IMR-90 (cell line): ENCODE measurements at regions not wholly inside any gene's neighbourhood (a gene's known extent, or its start where the extent isn't known, plus 50 kb on each side); places are given as distances from the start of the nearest gene placed in this dataset.

Source experiments
- ATAC-seq: fragments of 200-7000 bp; cut with Tn5 transposase; 2 replicates; pipeline ENCODE4 v1.9.1; 2020; ENCODE audit warnings: low read depth, mild to moderate bottlenecking, moderate library complexity
- BruUV-seq: library from RNA; stranded (reverse); fragments of 400-500 nt; replicated peaks from 2 replicates; lab custom pipeline; 2021; lab: Mats Ljungman, UMichigan
- CTCF ChIA-PET: fragments of 300-600 bp; formaldehyde crosslinking; extraction: SDS; loops from one replicate; lab custom pipeline; 2021; ENCODE audit warnings: antibody characterized with exemption; lab: Yijun Ruan, JAX
- POLR2A ChIA-PET: fragments of 300-600 bp; sonication (Branson Sonifier 250); formaldehyde crosslinking; loops from one replicate; lab custom pipeline; 2022; ENCODE audit warnings: antibody characterized with exemption; ENCODE audit not compliant: unreplicated experiment; lab: Charles Lee
- DNase-seq: peaks from one replicate; pipeline ENCODE4 v3.0.0; 2013
- H2AFZ ChIP-seq: replicated peaks from 2 replicates; pipeline ENCODE3; 2013; ENCODE audit warnings: low read length, mild to moderate bottlenecking; ENCODE audit not compliant: poor library complexity
- H2AK5ac ChIP-seq: 2 replicates; pipeline ENCODE4 v1.6.1; 2013; ENCODE audit warnings: low read depth, low read length, inconsistent platforms
- H2AK9ac ChIP-seq: replicated peaks from 2 replicates; pipeline ENCODE3; 2013; ENCODE audit warnings: mild to moderate bottlenecking, low read depth, low read length, moderate library complexity; ENCODE audit not compliant: poor library complexity
- H2BK120ac ChIP-seq: 2 replicates; pipeline ENCODE4 v1.6.1; 2013; ENCODE audit warnings: low read depth, low read length, inconsistent platforms
- H2BK15ac ChIP-seq: 3 replicates; pipeline ENCODE4 v1.6.1; 2013; ENCODE audit warnings: low read depth, low read length, inconsistent platforms
- H2BK20ac ChIP-seq: 2 replicates; pipeline ENCODE4 v1.6.1; 2013; ENCODE audit warnings: low read depth, mild to moderate bottlenecking, inconsistent platforms, low read length, moderate library complexity
- H2BK5ac ChIP-seq: 2 replicates; pipeline ENCODE4 v1.6.1; 2013; ENCODE audit warnings: mild to moderate bottlenecking, low read depth, low read length, inconsistent platforms; ENCODE audit not compliant: poor library complexity, severe bottlenecking
- H3K14ac ChIP-seq: replicated peaks from 2 replicates; pipeline ENCODE4 v1.6.1; 2013; ENCODE audit warnings: low read depth, low read length, inconsistent platforms
- H3K18ac ChIP-seq: 2 replicates; pipeline ENCODE4 v1.6.1; 2013; ENCODE audit warnings: low read depth, low read length, control low read depth
- H3K23ac ChIP-seq: 2 replicates; pipeline ENCODE4 v1.6.1; 2013; ENCODE audit warnings: low read depth, low read length, inconsistent platforms
- H3K27ac ChIP-seq: 2 replicates; pipeline ENCODE4 v1.5.1; 2013; ENCODE audit warnings: mild to moderate bottlenecking, control low read depth, low read length; ENCODE audit not compliant: insufficient read depth
- H3K27me3 ChIP-seq: 2 replicates; pipeline ENCODE4 v1.6.1; 2013; ENCODE audit warnings: low read length; ENCODE audit not compliant: control insufficient read depth, insufficient read depth
- H3K36me3 ChIP-seq: 2 replicates; pipeline ENCODE4 v1.6.1; 2013; ENCODE audit warnings: low read length, mixed read lengths; ENCODE audit not compliant: control insufficient read depth, insufficient read depth
- H3K4ac ChIP-seq: 2 replicates; pipeline ENCODE4 v1.6.1; 2013; ENCODE audit warnings: low read depth, low read length, inconsistent platforms
- H3K4me1 ChIP-seq: 2 replicates; pipeline ENCODE4 v1.6.1; 2013; ENCODE audit warnings: low read length, mixed read lengths; ENCODE audit not compliant: control insufficient read depth, insufficient read depth
- H3K4me2 ChIP-seq: 2 replicates; pipeline ENCODE4 v1.6.1; 2013; ENCODE audit warnings: low read depth, mild to moderate bottlenecking, control low read depth, low read length, moderate library complexity
- H3K4me3 ChIP-seq: 2 replicates; pipeline ENCODE4 v1.5.1; 2013; ENCODE audit warnings: low read depth, mild to moderate bottlenecking, control low read depth, low read length, moderate library complexity; ENCODE audit not compliant: insufficient read depth
- H3K56ac ChIP-seq: 2 replicates; pipeline ENCODE4 v1.6.1; 2013; ENCODE audit warnings: low read length, inconsistent platforms; ENCODE audit not compliant: insufficient read depth; ENCODE audit errors: extremely low read depth
- H3K79me1 ChIP-seq, 2 experiments: 2 replicates each; pipeline ENCODE4 v1.6.1; 2013; ENCODE audit warnings: low read length in 2 of 2, inconsistent platforms in 1 of 2, low read depth in 1 of 2
- H3K9ac ChIP-seq: 2 replicates; pipeline ENCODE4 v1.6.1; 2013; ENCODE audit warnings: low read depth, low read length, control low read depth
- H3K9me1 ChIP-seq: 2 replicates; pipeline ENCODE4 v1.6.1; 2013; ENCODE audit warnings: low read length, inconsistent platforms; ENCODE audit not compliant: insufficient read depth
- H3K9me3 ChIP-seq: 2 replicates; pipeline ENCODE4 v1.6.1; 2013; ENCODE audit warnings: low read length; ENCODE audit not compliant: control insufficient read depth, insufficient read depth
- H4K20me1 ChIP-seq: 2 replicates; pipeline ENCODE4 v1.6.1; 2013; ENCODE audit warnings: low read length, inconsistent platforms; ENCODE audit not compliant: insufficient read depth
- H4K5ac ChIP-seq: 2 replicates; pipeline ENCODE4 v1.6.1; 2013; ENCODE audit warnings: mild to moderate bottlenecking, low read depth, low read length, control low read depth
- H4K8ac ChIP-seq, 2 experiments: 2 replicates each; pipeline ENCODE4 v1.6.1; 2013; ENCODE audit warnings: low read depth in 2 of 2, low read length in 2 of 2, control low read depth in 1 of 2, inconsistent platforms in 1 of 2
- H4K91ac ChIP-seq: 2 replicates; pipeline ENCODE4 v1.6.1; 2013; ENCODE audit warnings: low read depth, low read length, inconsistent platforms; ENCODE audit not compliant: insufficient read depth
- BHLHE40 ChIP-seq: fragments of 150-350 bp; IDR thresholded peaks from 2 replicates; pipeline ENCODE4 v1.6.1; 2016; ENCODE audit warnings: mild to moderate bottlenecking, low read depth, low read length
- CEBPB ChIP-seq: IDR thresholded peaks from 2 replicates; pipeline ENCODE4 v1.6.1; 2012; ENCODE audit warnings: low read depth, low read length, improper control_type of control experiment
- CHD1 ChIP-seq: IDR thresholded peaks from 2 replicates; pipeline ENCODE4 v1.6.1; 2012; ENCODE audit warnings: low read depth, low read length, improper control_type of control experiment
- ELK1 ChIP-seq: fragments of 150-350 bp; IDR thresholded peaks from 2 replicates; pipeline ENCODE4 v1.6.1; 2016; ENCODE audit warnings: low read depth, mild to moderate bottlenecking, low read length, moderate library complexity, borderline replicate concordance
- FOS ChIP-seq: fragments of 150-350 bp; IDR thresholded peaks from 2 replicates; pipeline ENCODE4 v1.6.1; 2016; ENCODE audit warnings: low read depth, low read length
- MAFK ChIP-seq: IDR thresholded peaks from 2 replicates; pipeline ENCODE4 v1.6.1; 2012; ENCODE audit warnings: low read depth, low read length, improper control_type of control experiment
- MXI1 ChIP-seq: IDR thresholded peaks from 2 replicates; pipeline ENCODE4 v1.6.1; 2012; ENCODE audit warnings: low read depth, mild to moderate bottlenecking, low read length, moderate library complexity, borderline replicate concordance
- NFE2L2 ChIP-seq: fragments of 150-350 bp; IDR thresholded peaks from 2 replicates; pipeline ENCODE4 v1.6.1; 2016; ENCODE audit warnings: low read depth, mild to moderate bottlenecking, low read length
- POLR2A ChIP-seq: IDR thresholded peaks from 2 replicates; pipeline ENCODE4 v1.6.1; 2012; ENCODE audit warnings: mild to moderate bottlenecking, low read depth, low read length
- RAD21 ChIP-seq: IDR thresholded peaks from 2 replicates; pipeline ENCODE4 v1.6.1; 2012; ENCODE audit warnings: low read length, improper control_type of control experiment
- RCOR1 ChIP-seq: IDR thresholded peaks from 2 replicates; pipeline ENCODE4 v1.6.1; 2012; ENCODE audit warnings: mild to moderate bottlenecking, low read length, improper control_type of control experiment; ENCODE audit not compliant: insufficient replicate concordance
- RFX5 ChIP-seq: IDR thresholded peaks from 2 replicates; pipeline ENCODE4 v1.8.0; 2012; ENCODE audit warnings: low read depth, mild to moderate bottlenecking, low read length, moderate library complexity
- SMC3 ChIP-seq: fragments of 150-350 bp; IDR thresholded peaks from 2 replicates; pipeline ENCODE4 v1.6.1; 2016; ENCODE audit warnings: low read depth, mild to moderate bottlenecking, antibody characterized with exemption, low read length, moderate library complexity
- WGBS, 2 experiments: methylation state at CpG; one replicate each; pipeline versions ENCODE4 v1.1.5 to v1.1.7; 2013; ENCODE audit warnings: missing lambda C conversion rate in 2 of 2; ENCODE audit not compliant: insufficient read length in 1 of 2; ENCODE audit errors: extremely low coverage in 2 of 2; 5-methylcytosine and 5-hydroxymethylcytosine counted together
- dilution Hi-C: fragments of 300-500 bp; cut with HindIII; formaldehyde crosslinking; loops from one replicate; pipeline ENCODE4 v1.14.3; 2018; ENCODE audit warnings: low sequenced_read_pairs; ENCODE audit not compliant: unreplicated experiment
- in situ Hi-C: fragments of 300-500 bp; cut with MboI; formaldehyde crosslinking; loops from 3 replicates; pipeline ENCODE4 v1.14.3; 2019; ENCODE audit warnings: low sequenced_read_pairs, inconsistent platforms, mixed read lengths
- intact Hi-C: fragments of 100-400 bp; cut with micrococcal nuclease; formaldehyde crosslinking; loops from 2 replicates; pipeline ENCODE4 v1.10.0; 2022
- TF ChIP-seq, protein P1 (sequence below): fragments of 150-350 bp; IDR thresholded peaks from 2 replicates; pipeline ENCODE4 v1.6.1; 2017; ENCODE audit warnings: mild to moderate bottlenecking, antibody characterized with exemption, low read length, low read depth

DNA sequence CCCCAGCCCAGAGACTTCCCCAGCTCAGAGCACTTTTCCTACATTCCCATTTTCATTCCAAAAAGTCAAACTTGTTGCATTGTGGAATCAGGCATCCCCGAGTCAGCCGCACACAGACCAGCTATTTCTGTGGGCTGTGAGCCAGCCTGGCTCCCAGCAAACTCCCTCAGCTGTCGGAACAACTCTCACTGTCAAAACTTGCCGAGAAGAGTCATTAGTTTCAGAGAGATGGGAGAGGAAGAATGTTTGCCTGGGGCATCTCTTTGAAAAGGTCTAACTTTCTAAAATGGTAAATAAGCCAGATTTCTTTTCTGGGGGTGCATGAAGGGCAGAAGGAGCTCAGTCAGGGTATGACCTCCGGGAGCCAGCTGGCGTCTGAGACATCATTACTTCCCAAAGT, 280.0 kb downstream of the TMEM114 start:
- Histone ChIP-seq H3K56ac (no peak overlapping the region), H3K4ac (no peak overlapping the region), H4K20me1 (no peaks in the 10 kb centered on the region), H3K79me1 (no peaks in the 10 kb centered on the region), H3K36me3 (no peaks in the 10 kb centered on the region), H3K27me3 (no peaks in the 10 kb centered on the region), H3K4me3 (no peak overlapping the region), H3K9ac (no peak overlapping the region), H4K5ac (no peak overlapping the region), H3K18ac (no peak overlapping the region), H2BK5ac (no peak overlapping the region), H2AK5ac (no peak overlapping the region), H3K4me2 (no peak overlapping the region), H2BK15ac (no peak overlapping the region), H3K27ac (no peak overlapping the region), H2BK20ac (no peak overlapping the region), H3K23ac (no peak overlapping the region), H2AFZ (no peak overlapping the region), H3K4me1 (no peaks in the 10 kb centered on the region), H3K14ac (no peak overlapping the region), H2AK9ac (no peak overlapping the region), H2BK120ac (no peak overlapping the region), H3K9me1 (no peaks in the 10 kb centered on the region), H4K8ac (no peak overlapping the region), H4K91ac (no peak overlapping the region), H3K9me3 (peaks cover 10% of the 10 kb centered on the region)
- no peak for TF ChIP-seq CHD1
- no peak for TF ChIP-seq CEBPB
- no peak for TF ChIP-seq POLR2A
- no peak for TF ChIP-seq RCOR1
- TF ChIP-seq SMC3 = no peak
- TF ChIP-seq ELK1 = no peak
- TF ChIP-seq, protein P1, sequence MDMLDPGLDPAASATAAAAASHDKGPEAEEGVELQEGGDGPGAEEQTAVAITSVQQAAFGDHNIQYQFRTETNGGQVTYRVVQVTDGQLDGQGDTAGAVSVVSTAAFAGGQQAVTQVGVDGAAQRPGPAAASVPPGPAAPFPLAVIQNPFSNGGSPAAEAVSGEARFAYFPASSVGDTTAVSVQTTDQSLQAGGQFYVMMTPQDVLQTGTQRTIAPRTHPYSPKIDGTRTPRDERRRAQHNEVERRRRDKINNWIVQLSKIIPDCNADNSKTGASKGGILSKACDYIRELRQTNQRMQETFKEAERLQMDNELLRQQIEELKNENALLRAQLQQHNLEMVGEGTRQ = no peak
- no peak for TF ChIP-seq FOS
- TF ChIP-seq MXI1 = no peak
- no peak for TF ChIP-seq BHLHE40
- no peak for TF ChIP-seq NFE2L2
- TF ChIP-seq RFX5 = no peak
- no peak for TF ChIP-seq RAD21
- TF ChIP-seq MAFK = no peak
- intact Hi-C loops (no loop called here), in situ Hi-C loops (no loop called here), dilution Hi-C loops (no loop called here)
- POLR2A ChIA-PET = no interaction called here
- no CpG with 5 or more reads among the region's 6 CpGs for WGBS, 2 experiments
- CTCF ChIA-PET = no interaction called here
- DNase-seq = no peak
- no TSS peak for BruUV-seq
- no peak for ATAC-seq
